Sigmoid colon (tissue), 6 donors: ENCODE measurements at regions not wholly inside any gene's neighbourhood (a gene's known extent, or its start where the extent isn't known, plus 50 kb on each side); places are given as distances from the start of the nearest gene placed in this dataset.

Experiments
- DNase-seq: peaks from one replicate; pipeline ENCODE4 v3.0.0-alpha.2; 2019
- H3K27ac ChIP-seq, 4 donors: fragments of 200-600 bp; sonication (generic); one replicate each; pipeline ENCODE4 v1.5.1; 2016 to 2019; ENCODE audit warnings: mild to moderate bottlenecking in 1 of 4
- H3K27me3 ChIP-seq, 3 donors: fragments of 200-600 bp; sonication (generic); one replicate each; pipeline ENCODE4 v1.5.1; 2019; ENCODE audit warnings: mild to moderate bottlenecking in 1 of 3
- H3K36me3 ChIP-seq, 4 donors: fragments of 200-600 bp; sonication (generic); one replicate each; pipeline ENCODE4 v1.5.1; 2016 to 2019
- H3K4me1 ChIP-seq, 4 donors: fragments of 200-600 bp; sonication (generic); one replicate each; pipeline ENCODE4 v1.5.1; 2017 to 2019
- H3K4me3 ChIP-seq, 4 donors: fragments of 200-600 bp; sonication (generic); one replicate each; pipeline ENCODE4 v1.5.1; 2017 to 2019; ENCODE audit warnings: mild to moderate bottlenecking in 2 of 4, moderate library complexity in 1 of 4
- H3K9me3 ChIP-seq, 4 donors: fragments of 200-600 bp in 3 of 4; sonication (generic) in 3 of 4; one replicate each; pipeline versions ENCODE4 v1.5.1 to v1.6.1; 2013 to 2019
- EP300 ChIP-seq, 4 donors: sonication (generic); formaldehyde crosslinking; IDR thresholded peaks; one replicate each; pipeline ENCODE4 v1.6.1; 2017; ENCODE audit warnings: antibody characterized with exemption in 4 of 4
- POLR2A ChIP-seq, 2 donors: fragments of 450-650 bp; IDR thresholded peaks; one replicate each; pipeline ENCODE4 v1.6.1; 2016; ENCODE audit warnings: antibody characterized with exemption in 2 of 2, mild to moderate bottlenecking in 2 of 2, moderate library complexity in 2 of 2
- POLR2AphosphoS5 ChIP-seq, 4 donors: sonication (generic); formaldehyde crosslinking; IDR thresholded peaks; one replicate each; pipeline ENCODE4 v1.6.1; 2017; ENCODE audit warnings: antibody characterized with exemption in 4 of 4
- WGBS, 2 donors: extraction: QIAGEN DNeasy Blood & Tissue Kit; methylation state at CpG; one replicate each; pipeline ENCODE4 v1.1.7; 2013; 5-methylcytosine and 5-hydroxymethylcytosine counted together
- intact Hi-C: fragments of 100-400 bp; cut with DNase I; formaldehyde crosslinking; loops from one replicate; pipeline ENCODE4 v1.15.1; 2023
- TF ChIP-seq, protein P1 (sequence below), 4 experiments: fragments of 450-650 bp in 3 of 4; fragments of 200-600 bp in 1 of 4; IDR thresholded peaks; one replicate each; pipeline ENCODE4 v1.5.1; 2016 to 2019; ENCODE audit warnings: antibody characterized with exemption in 4 of 4, mild to moderate bottlenecking in 3 of 4, moderate library complexity in 2 of 4
- donor health status: healthy with polysubstance abuse.
- donor health status: healthy.

DNA sequence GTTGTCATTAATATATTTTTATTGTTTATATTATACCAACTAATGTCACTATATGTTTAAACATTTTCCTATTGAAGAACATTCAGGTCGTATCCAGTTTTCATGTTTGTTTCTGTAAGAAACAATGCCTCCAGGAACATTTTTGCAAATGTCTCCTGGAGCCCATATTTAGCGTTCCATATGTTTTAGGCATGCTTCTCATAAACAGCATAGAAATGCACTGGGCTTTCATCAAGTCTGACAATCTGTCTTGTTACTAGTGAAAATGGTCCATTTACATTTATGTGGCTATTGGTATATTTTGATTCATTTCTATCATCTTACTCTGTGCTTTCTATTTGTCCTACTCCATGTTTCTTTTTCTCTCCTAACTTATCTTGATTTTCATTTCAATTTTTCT, 431.7 kb downstream of the TFAP2A start:
- WGBS, 2 donors = 84 to 85% methylated on average over 2 of the region's 2 CpGs
- DNase-seq = no peak
- Histone ChIP-seq H3K27me3 (no peaks in the 10 kb centered on the region), H3K27ac (no peak overlapping the region), H3K9me3 (no peaks in the 10 kb centered on the region), H3K4me1 (no peaks in the 10 kb centered on the region), H3K4me3 (no peak overlapping the region), H3K36me3 (no peaks in the 10 kb centered on the region)
- intact Hi-C loops = no loop called here
- no peak for TF ChIP-seq EP300 (IDR thresholded peaks at IDR 0.05)
- TF ChIP-seq POLR2A (IDR thresholded peaks at IDR 0.05) = no peak
- no peak for TF ChIP-seq POLR2AphosphoS5 (IDR thresholded peaks at IDR 0.05)
- TF ChIP-seq, protein P1, sequence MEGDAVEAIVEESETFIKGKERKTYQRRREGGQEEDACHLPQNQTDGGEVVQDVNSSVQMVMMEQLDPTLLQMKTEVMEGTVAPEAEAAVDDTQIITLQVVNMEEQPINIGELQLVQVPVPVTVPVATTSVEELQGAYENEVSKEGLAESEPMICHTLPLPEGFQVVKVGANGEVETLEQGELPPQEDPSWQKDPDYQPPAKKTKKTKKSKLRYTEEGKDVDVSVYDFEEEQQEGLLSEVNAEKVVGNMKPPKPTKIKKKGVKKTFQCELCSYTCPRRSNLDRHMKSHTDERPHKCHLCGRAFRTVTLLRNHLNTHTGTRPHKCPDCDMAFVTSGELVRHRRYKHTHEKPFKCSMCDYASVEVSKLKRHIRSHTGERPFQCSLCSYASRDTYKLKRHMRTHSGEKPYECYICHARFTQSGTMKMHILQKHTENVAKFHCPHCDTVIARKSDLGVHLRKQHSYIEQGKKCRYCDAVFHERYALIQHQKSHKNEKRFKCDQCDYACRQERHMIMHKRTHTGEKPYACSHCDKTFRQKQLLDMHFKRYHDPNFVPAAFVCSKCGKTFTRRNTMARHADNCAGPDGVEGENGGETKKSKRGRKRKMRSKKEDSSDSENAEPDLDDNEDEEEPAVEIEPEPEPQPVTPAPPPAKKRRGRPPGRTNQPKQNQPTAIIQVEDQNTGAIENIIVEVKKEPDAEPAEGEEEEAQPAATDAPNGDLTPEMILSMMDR (IDR thresholded peaks at IDR 0.05) = no peak

DNA sequence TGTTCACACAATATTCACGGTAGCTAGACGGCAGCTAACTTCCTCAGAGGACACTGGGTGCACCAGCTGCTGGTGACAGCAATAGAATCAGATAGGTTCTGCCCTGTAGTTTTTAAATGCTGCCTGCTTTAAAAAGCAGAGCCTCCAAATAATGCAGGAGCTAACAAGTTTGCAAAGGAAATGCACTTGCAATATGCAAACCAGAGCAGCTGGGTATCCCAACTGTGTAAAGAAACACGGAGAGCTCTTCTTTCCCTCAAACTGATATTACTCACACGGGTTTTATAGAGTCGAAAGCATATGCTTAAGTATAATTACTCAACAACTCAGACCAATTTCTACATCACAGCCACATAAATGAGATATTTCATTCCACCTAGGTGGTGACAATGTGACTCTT, 432.7 kb downstream of the TFAP2A start:
- Histone ChIP-seq H3K27ac (no peak overlapping the region), H3K27me3 (no peaks in the 10 kb centered on the region), H3K9me3 (no peaks in the 10 kb centered on the region), H3K4me1 (no peaks in the 10 kb centered on the region), H3K4me3 (no peak overlapping the region), H3K36me3 (no peaks in the 10 kb centered on the region)
- TF ChIP-seq POLR2AphosphoS5 (IDR thresholded peaks at IDR 0.05) (no peak), POLR2A (IDR thresholded peaks at IDR 0.05) (no peak), EP300 (IDR thresholded peaks at IDR 0.05) (no peak)
- TF ChIP-seq, protein P1 (IDR thresholded peaks at IDR 0.05) = no peak
- no peak for DNase-seq
- 70% methylated on average over 5 of the region's 5 CpGs for WGBS, 2 donors
- intact Hi-C loops = no loop called here

GRCh38 chr6:9979996-9980395, 434.9 kb downstream of the TFAP2A start:
- Histone ChIP-seq H3K9me3 (no peaks in the 10 kb centered on the region), H3K36me3 (no peaks in the 10 kb centered on the region), H3K4me3 (no peak overlapping the region), H3K27ac (no peak overlapping the region), H3K4me1 (no peaks in the 10 kb centered on the region), H3K27me3 (no peaks in the 10 kb centered on the region)
- TF ChIP-seq POLR2AphosphoS5 (IDR thresholded peaks at IDR 0.05) (no peak), EP300 (IDR thresholded peaks at IDR 0.05) (no peak), POLR2A (IDR thresholded peaks at IDR 0.05) (no peak)
- TF ChIP-seq, protein P1 (IDR thresholded peaks at IDR 0.05) = no peak
- 80 to 82% methylated on average over 5 of the region's 5 CpGs for WGBS, 2 donors
- DNase-seq = no peak
- intact Hi-C loops = no loop called here

- no peak for DNase-seq
- intact Hi-C loops = no loop called here
- Histone ChIP-seq H3K27ac (no peak overlapping the region), H3K4me3 (no peak overlapping the region), H3K36me3 (no peaks in the 10 kb centered on the region), H3K27me3 (no peaks in the 10 kb centered on the region), H3K9me3 (no peaks in the 10 kb centered on the region), H3K4me1 (no peaks in the 10 kb centered on the region)
- TF ChIP-seq POLR2A (IDR thresholded peaks at IDR 0.05) = no peak
- TF ChIP-seq, protein P1 (IDR thresholded peaks at IDR 0.05) = no peak
- no peak for TF ChIP-seq POLR2AphosphoS5 (IDR thresholded peaks at IDR 0.05)
- no peak for TF ChIP-seq EP300 (IDR thresholded peaks at IDR 0.05)
- WGBS, 2 donors = 81 to 85% methylated on average over 6 of the region's 6 CpGs
These were observed 436.4 kb downstream of the TFAP2A start for GRCh38 chr6:9978480-9978879.

- no peaks in the 10 kb centered on the region for H3K36me3 ChIP-seq
- 11 to 28% methylated on average over 2 of the region's 2 CpGs for WGBS, 2 donors
- TF ChIP-seq POLR2AphosphoS5 (IDR thresholded peaks at IDR 0.05) (no peak), POLR2A (IDR thresholded peaks at IDR 0.05) (no peak), EP300 (IDR thresholded peaks at IDR 0.05) (no peak)
- TF ChIP-seq, protein P1 (IDR thresholded peaks at IDR 0.05) = no peak
These were observed 437.5 kb downstream of the TFAP2A start for GRCh38 chr6:9977411-9977810.

More at GRCh38 chr6:9977411-9977810, 437.5 kb downstream of the TFAP2A start:
- Histone ChIP-seq H3K27me3 (no peaks in the 10 kb centered on the region), H3K27ac (no peak overlapping the region), H3K9me3 (no peaks in the 10 kb centered on the region), H3K4me1 (no peaks in the 10 kb centered on the region), H3K4me3 (no peak overlapping the region)
- intact Hi-C loops = no loop called here
- no peak for DNase-seq
